H54 (cell line): ENCODE measurements at regions not wholly inside any gene's neighbourhood (a gene's known extent, or its start where the extent isn't known, plus 50 kb on each side); places are given as distances from the start of the nearest gene placed in this dataset.
A peak's percentile ranks its signal among the peaks of the same experiment; 100 is the strongest.

Source experiments
- DNase-seq: peaks from one replicate; pipeline ENCODE4 v3.0.0; 2011; ENCODE audit warnings: low spot score, mixed read lengths; ENCODE audit not compliant: insufficient read length
- FAIRE-seq: peaks from 3 replicates; lab custom pipeline; 2011; peaks lifted over from hg19 to GRCh38; lab: Jason Lieb, UNC
- POLR2A ChIP-seq: IDR thresholded peaks from 2 replicates; pipeline ENCODE4 v1.6.1; 2011; ENCODE audit warnings: low read depth, mild to moderate bottlenecking, low read length

- no peak for FAIRE-seq
- no peak for TF ChIP-seq POLR2A
- DNase-seq = no peak
Measured at GRCh38 chr15:38174691-38175090, 77.9 kb upstream of the SPRED1 start.

DNA sequence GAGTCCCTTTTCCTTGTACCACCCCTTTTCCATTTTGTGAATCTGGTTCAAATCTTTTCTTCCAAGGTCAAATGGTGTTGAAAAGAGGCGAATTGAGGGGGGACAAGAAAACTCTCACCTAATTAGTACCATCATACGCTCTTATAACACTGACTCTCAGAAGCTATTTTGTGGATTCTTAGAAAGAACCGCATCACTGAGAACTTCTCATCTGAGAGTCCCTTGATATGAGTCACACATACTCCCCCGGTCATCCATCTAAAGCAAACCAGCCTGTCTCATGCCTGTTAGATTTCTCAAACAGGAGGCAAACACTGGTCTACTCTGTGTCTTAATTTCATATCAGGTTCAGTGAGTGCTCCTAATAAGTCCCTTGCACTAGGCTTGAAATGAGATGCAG is 76.5 kb upstream of the SPRED1 start:
- DNase-seq (no peak), FAIRE-seq (peak; percentile 70)
- no peak for TF ChIP-seq POLR2A

- no peak for FAIRE-seq
- DNase-seq = no peak
- TF ChIP-seq POLR2A = no peak
Measured at GRCh38 chr15:38176691-38177090, 75.9 kb upstream of the SPRED1 start.

GRCh38 chr15:38182900-38183299 is 69.7 kb upstream of the SPRED1 start:
- DNase-seq = no peak
- FAIRE-seq = no peak
- no peak for TF ChIP-seq POLR2A

GRCh38 chr15:38186507-38186906 is 66.1 kb upstream of the SPRED1 start:
- DNase-seq = no peak
- TF ChIP-seq POLR2A = no peak
- FAIRE-seq = no peak

GRCh38 chr15:38187630-38188313 is 64.9 kb upstream of the SPRED1 start:
- DNase-seq (no peak), FAIRE-seq (no peak)
- TF ChIP-seq POLR2A = no peak

DNA sequence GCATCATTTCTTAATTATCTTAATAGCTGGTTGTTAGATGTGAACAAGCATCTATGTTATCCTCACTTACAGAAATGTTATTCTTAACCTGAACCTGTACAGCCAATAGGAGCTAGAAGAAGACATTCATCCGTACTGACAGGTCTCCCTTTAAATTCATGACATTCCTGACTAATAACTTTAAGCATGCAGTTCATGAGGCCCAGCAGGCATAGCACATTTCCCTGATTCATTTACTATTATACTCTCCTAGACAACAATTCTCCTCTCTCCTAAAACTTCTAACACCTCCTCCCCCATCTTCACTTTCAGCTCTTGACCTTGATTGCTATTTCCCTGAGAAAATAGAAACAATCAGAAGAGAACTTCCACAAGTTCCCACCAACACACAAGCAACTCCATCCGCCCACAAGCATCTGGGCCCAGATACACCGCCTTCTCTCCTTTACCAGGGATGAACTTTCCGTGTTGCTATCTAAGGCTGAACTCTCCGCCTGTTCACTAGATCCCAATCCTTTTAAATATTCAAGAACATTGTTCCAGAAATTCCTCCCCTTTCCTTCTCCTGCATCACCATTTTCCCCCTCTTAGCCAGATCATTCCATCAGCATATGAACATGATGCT is 62.9 kb upstream of the SPRED1 start:
- no peak for TF ChIP-seq POLR2A
- FAIRE-seq (no peak), DNase-seq (no peak)

GRCh38 chr15:38190501-38190900 is 62.1 kb upstream of the SPRED1 start:
- DNase-seq = no peak
- no peak for FAIRE-seq
- no peak for TF ChIP-seq POLR2A

DNA sequence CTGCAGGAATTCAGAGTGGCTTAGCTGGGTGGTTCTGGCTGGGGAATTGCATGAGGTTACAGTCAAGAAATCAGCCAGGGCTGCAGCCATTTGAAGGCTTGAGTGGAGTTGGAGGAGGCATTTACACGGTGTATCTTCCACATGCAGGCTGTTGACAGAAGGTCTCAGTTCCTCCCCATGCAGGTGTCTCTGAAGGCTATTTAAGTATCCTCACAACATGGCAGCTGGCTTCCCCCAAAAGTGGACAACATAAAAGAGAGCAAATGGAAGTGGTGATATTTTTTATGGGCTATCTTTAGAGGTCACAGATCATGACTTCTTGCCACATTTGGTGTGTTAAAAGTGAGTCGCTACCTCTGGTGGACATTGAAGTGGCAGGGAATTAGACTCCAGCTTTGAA is 60.1 kb upstream of the SPRED1 start:
- FAIRE-seq = no peak
- no peak for TF ChIP-seq POLR2A
- no peak for DNase-seq

DNA sequence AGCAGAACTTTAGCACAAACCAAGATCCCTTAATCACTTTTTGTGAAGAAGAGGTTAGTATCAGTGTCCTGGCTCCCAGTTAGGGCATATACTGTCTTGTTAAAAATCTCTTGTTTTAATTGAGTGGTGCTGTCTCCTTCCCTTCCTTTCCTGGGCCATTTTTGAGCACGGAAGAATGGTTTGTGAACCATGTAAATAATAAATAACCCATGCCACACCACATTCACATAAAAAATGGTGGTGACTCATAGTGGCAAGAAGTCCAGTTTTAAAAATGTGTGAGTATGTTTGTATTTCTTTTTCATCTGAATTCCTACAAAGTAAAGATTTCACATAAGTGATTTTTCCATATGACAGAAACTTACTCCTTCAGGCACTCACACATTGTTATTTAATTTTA is 59.1 kb upstream of the SPRED1 start:
- TF ChIP-seq POLR2A = no peak
- DNase-seq (no peak), FAIRE-seq (no peak)

- no peak for DNase-seq
- no peak for TF ChIP-seq POLR2A
- no peak for FAIRE-seq
Measured at GRCh38 chr15:38195191-38195901, 57.3 kb upstream of the SPRED1 start.

DNA sequence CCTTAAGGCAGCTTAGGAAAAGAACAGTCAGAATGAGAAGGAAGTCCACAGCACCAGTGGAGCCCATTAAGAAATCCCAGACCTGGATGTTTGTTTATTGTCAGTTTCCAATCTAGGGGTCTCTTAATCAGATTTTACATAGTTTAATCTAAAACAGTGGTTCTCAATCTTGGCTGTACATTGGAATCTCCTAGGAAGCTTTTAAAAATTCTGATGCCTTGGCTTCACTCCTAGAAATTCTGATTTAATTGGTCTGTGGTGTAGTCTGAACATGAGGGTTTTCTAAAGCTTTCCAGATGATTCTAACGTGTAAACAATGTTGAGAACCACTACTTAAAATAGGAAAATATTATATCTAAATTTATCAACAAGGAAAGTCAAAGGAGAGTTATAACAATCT is 56.6 kb upstream of the SPRED1 start:
- TF ChIP-seq POLR2A = no peak
- no peak for DNase-seq
- FAIRE-seq = no peak

- no peak for FAIRE-seq
- no peak for TF ChIP-seq POLR2A
- DNase-seq = no peak
Measured at GRCh38 chr15:38197553-38197952, 55.1 kb upstream of the SPRED1 start.

GRCh38 chr15:38201714-38202113 is 50.9 kb upstream of the SPRED1 start:
- no peak for DNase-seq
- TF ChIP-seq POLR2A = no peak
- no peak for FAIRE-seq
